GM18870 (cell line): ENCODE measurements at regions not wholly inside any gene's neighbourhood (a gene's known extent, or its start where the extent isn't known, plus 50 kb on each side); places are given as distances from the start of the nearest gene placed in this dataset.
A peak's percentile ranks its signal among the peaks of the same experiment; 100 is the strongest.

Source experiments
- ATAC-seq: cut with Tn5 transposase; IDR thresholded peaks from one replicate; pipeline ENCODE4 v1.9.1; 2021; ENCODE audit warnings: moderate library complexity; ENCODE audit not compliant: unreplicated experiment

- ATAC-seq: no peak
Observed at GRCh38 chr18:65017372-65017760, 733.4 kb upstream of the CDH7 start.

- no peak for ATAC-seq
Observed at GRCh38 chr18:65016631-65017371, 734.0 kb upstream of the CDH7 start.

- no peak for ATAC-seq
Observed at GRCh38 chr18:64994370-64994769, 756.4 kb upstream of the CDH7 start.

GRCh38 chr18:64993695-64994094 lies 757.1 kb upstream of the CDH7 start:
- ATAC-seq: peak; percentile 41

- no peak for ATAC-seq
Observed at GRCh38 chr18:64992654-64993053, 758.2 kb upstream of the CDH7 start.

- no peak for ATAC-seq
Observed at GRCh38 chr18:64991102-64991501, 759.7 kb upstream of the CDH7 start.

GRCh38 chr18:64986906-64987495 lies 763.8 kb upstream of the CDH7 start:
- no peak for ATAC-seq

GRCh38 chr18:64983497-64984238 lies 767.1 kb upstream of the CDH7 start:
- no peak for ATAC-seq

- ATAC-seq: no peak
Observed at GRCh38 chr18:64982414-64983055, 768.3 kb upstream of the CDH7 start.

GRCh38 chr18:64981915-64982314 lies 768.9 kb upstream of the CDH7 start:
- no peak for ATAC-seq

GRCh38 chr18:64979791-64980190 lies 771.0 kb upstream of the CDH7 start:
- no peak for ATAC-seq

- ATAC-seq: no peak
Observed at GRCh38 chr18:64974391-64975125, 776.3 kb upstream of the CDH7 start.

GRCh38 chr18:64972545-64972944 lies 778.3 kb upstream of the CDH7 start:
- ATAC-seq: no peak

GRCh38 chr18:64966667-64967066 lies 784.1 kb upstream of the CDH7 start:
- ATAC-seq: no peak

GRCh38 chr18:64956465-64956864 lies 794.3 kb upstream of the CDH7 start:
- ATAC-seq: no peak

GRCh38 chr18:64949885-64950284 lies 800.9 kb upstream of the CDH7 start:
- ATAC-seq: no peak

- no peak for ATAC-seq
Observed at GRCh38 chr18:64936671-64937070, 787.8 kb upstream of the LINC00305 start.

- ATAC-seq: no peak
Observed at GRCh38 chr18:64929036-64929435, 780.1 kb upstream of the LINC00305 start.

GRCh38 chr18:64919971-64920570 lies 771.2 kb upstream of the LINC00305 start:
- ATAC-seq: no peak

- ATAC-seq: no peak
Observed at GRCh38 chr18:64918851-64919250, 770.0 kb upstream of the LINC00305 start.

GRCh38 chr18:64893349-64893748 lies 744.5 kb upstream of the LINC00305 start:
- ATAC-seq: no peak
